Mesothelial cell of epicardium (in vitro differentiated cells): ENCODE measurements at regions not wholly inside any gene's neighbourhood (a gene's known extent, or its start where the extent isn't known, plus 50 kb on each side); places are given as distances from the start of the nearest gene placed in this dataset.

ENCODE experiments used
- DNase-seq, 2 experiments: peaks; one replicate each; pipeline ENCODE4 v3.0.0; 2021; ENCODE audit warnings: low spot score in 2 of 2; ENCODE audit not compliant: unreplicated experiment in 2 of 2
- H3K27ac Mint-ChIP-seq: 2 replicates; pipeline ENCODE4 v1.8.0; 2021; ENCODE audit warnings: mixed read lengths
- H3K27me3 Mint-ChIP-seq: 2 replicates; pipeline ENCODE4 v1.8.0; 2021; ENCODE audit warnings: low read depth, mixed read lengths
- H3K36me3 Mint-ChIP-seq: 2 replicates; pipeline ENCODE4 v1.8.0; 2021; ENCODE audit warnings: mixed read lengths
- H3K4me1 Mint-ChIP-seq: 2 replicates; pipeline ENCODE4 v1.8.0; 2021; ENCODE audit warnings: mixed read lengths
- H3K4me3 Mint-ChIP-seq: 2 replicates; pipeline ENCODE4 v1.8.0; 2021; ENCODE audit warnings: mild to moderate bottlenecking, moderate library complexity, mixed read lengths
- H3K9me3 Mint-ChIP-seq: 2 replicates; pipeline ENCODE4 v1.8.0; 2021; ENCODE audit warnings: mixed read lengths
- CTCF ChIP-seq: fragments of 200-600 bp; sonication (generic); IDR thresholded peaks from one replicate; pipeline ENCODE4 v1.5.0; 2021; ENCODE audit warnings: antibody characterized with exemption; ENCODE audit not compliant: unreplicated experiment

- Mint-ChIP-seq H3K27me3 (no peaks in the 10 kb centered on the region), H3K4me1 (peaks cover 4% of the 10 kb centered on the region), H3K9me3 (peaks cover 4% of the 10 kb centered on the region), H3K4me3 (no peak overlapping the region), H3K27ac (no peak overlapping the region), H3K36me3 (no peaks in the 10 kb centered on the region)
- no peak for DNase-seq
- TF ChIP-seq CTCF, result no peak
These were observed 203.0 kb upstream of the MEOX2 start for GRCh38 chr7:15889507-15889906.

- H3K9me3 Mint-ChIP-seq, result no peaks in the 10 kb centered on the region
These were observed 201.6 kb upstream of the MEOX2 start for GRCh38 chr7:15888090-15888489.

GRCh38 chr7:15886626-15887025 is 200.1 kb upstream of the MEOX2 start:
- Mint-ChIP-seq H3K4me1 (peaks cover 3% of the 10 kb centered on the region), H3K36me3 (no peaks in the 10 kb centered on the region), H3K4me3 (no peak overlapping the region), H3K9me3 (peaks cover 9% of the 10 kb centered on the region), H3K27me3 (no peaks in the 10 kb centered on the region), H3K27ac (no peak overlapping the region)
- DNase-seq, result no peak
- no peak for TF ChIP-seq CTCF

More at GRCh38 chr7:15888090-15888489, 201.6 kb upstream of the MEOX2 start:
- TF ChIP-seq CTCF, result no peak
- H3K4me3 Mint-ChIP-seq, result no peak overlapping the region
- H3K27ac Mint-ChIP-seq, result no peak overlapping the region
- H3K36me3 Mint-ChIP-seq, result no peaks in the 10 kb centered on the region
- peaks cover 4% of the 10 kb centered on the region for H3K4me1 Mint-ChIP-seq
- no peak for DNase-seq
- no peaks in the 10 kb centered on the region for H3K27me3 Mint-ChIP-seq

GRCh38 chr7:15885678-15886077 is 199.2 kb upstream of the MEOX2 start:
- Mint-ChIP-seq H3K27me3 (no peaks in the 10 kb centered on the region), H3K36me3 (no peaks in the 10 kb centered on the region), H3K4me3 (no peak overlapping the region), H3K4me1 (no peaks in the 10 kb centered on the region), H3K9me3 (peaks cover 10% of the 10 kb centered on the region), H3K27ac (no peak overlapping the region)
- no peak for DNase-seq
- no peak for TF ChIP-seq CTCF

- Mint-ChIP-seq H3K4me1 (peaks cover 11% of the 10 kb centered on the region), H3K27ac (peak overlapping the region; percentile 49), H3K36me3 (no peaks in the 10 kb centered on the region), H3K4me3 (no peak overlapping the region), H3K9me3 (peaks cover 3% of the 10 kb centered on the region), H3K27me3 (no peaks in the 10 kb centered on the region)
- TF ChIP-seq CTCF, result no peak
- DNase-seq, result no peak
These were observed 188.3 kb upstream of the MEOX2 start for GRCh38 chr7:15874774-15875173.

GRCh38 chr7:15870347-15870746 is 183.9 kb upstream of the MEOX2 start:
- TF ChIP-seq CTCF, result no peak
- H3K4me3 Mint-ChIP-seq, result no peak overlapping the region
- no peak for DNase-seq
- peaks cover 19% of the 10 kb centered on the region for H3K4me1 Mint-ChIP-seq
- no peaks in the 10 kb centered on the region for H3K36me3 Mint-ChIP-seq
- peaks cover under 1% of the 10 kb centered on the region for H3K9me3 Mint-ChIP-seq
- no peak overlapping the region for H3K27ac Mint-ChIP-seq
- no peaks in the 10 kb centered on the region for H3K27me3 Mint-ChIP-seq
